ENCODE measurements at regions not wholly inside any gene's neighbourhood (a gene's known extent, or its start where the extent isn't known, plus 50 kb on each side); places are given as distances from the start of the nearest gene placed in this dataset.
"Not testable (repeated sequence)": the region's sequence is repeated elsewhere in the genome, so short reads cannot be mapped to it uniquely, and the experiment has no call there.

- no peak for DNase-seq
Measured at GRCh38 chr4:128758314-128758922, 51.1 kb upstream of the JADE1 start.

- no peak for DNase-seq
Measured at GRCh38 chr4:128757712-128758111, 51.8 kb upstream of the JADE1 start.

GRCh38 chr4:128751354-128751753 is 58.1 kb upstream of the JADE1 start:
- DNase-seq: no peak

- not testable (repeated sequence) for DNase-seq
Measured at GRCh38 chr4:128741748-128742147, 67.8 kb upstream of the JADE1 start.

GRCh38 chr4:128737098-128737513 is 72.4 kb upstream of the JADE1 start:
- no peak for DNase-seq

- no peak for DNase-seq
Measured at GRCh38 chr4:128735714-128736113, 73.8 kb upstream of the JADE1 start.

GRCh38 chr4:128728190-128728589 is 81.3 kb upstream of the JADE1 start:
- no peak for DNase-seq

GRCh38 chr4:128727658-128728057 is 81.8 kb upstream of the JADE1 start:
- no peak for DNase-seq

- no peak for DNase-seq
Measured at GRCh38 chr4:128725405-128726055, 84.0 kb upstream of the JADE1 start.

GRCh38 chr4:128722911-128723310 is 86.6 kb upstream of the JADE1 start:
- no peak for DNase-seq

- no peak for DNase-seq
Measured at GRCh38 chr4:128721896-128722295, 87.6 kb upstream of the JADE1 start.

GRCh38 chr4:128720270-128720669 is 89.2 kb upstream of the JADE1 start:
- no peak for DNase-seq

- DNase-seq: peak; percentile 82
Measured at GRCh38 chr4:128718768-128719167, 90.7 kb upstream of the JADE1 start.

GRCh38 chr4:128716338-128716737 is 93.2 kb upstream of the JADE1 start:
- no peak for DNase-seq

GRCh38 chr4:128715616-128716015 is 93.9 kb upstream of the JADE1 start:
- DNase-seq: peak; percentile 11

- no peak for DNase-seq
Measured at GRCh38 chr4:128711361-128711760, 98.1 kb upstream of the JADE1 start.

GRCh38 chr4:128709268-128709667 is 100.2 kb upstream of the JADE1 start:
- no peak for DNase-seq

- DNase-seq: peak; percentile 6
Measured at GRCh38 chr4:128707864-128708263, 101.6 kb upstream of the JADE1 start.

GRCh38 chr4:128703948-128704347 is 105.6 kb upstream of the JADE1 start:
- no peak for DNase-seq

GRCh38 chr4:128700659-128701350 is 108.7 kb upstream of the JADE1 start:
- DNase-seq: peak; percentile 4

GRCh38 chr4:128698386-128698785 is 111.1 kb upstream of the JADE1 start:
- no peak for DNase-seq

- no peak for DNase-seq
Measured at GRCh38 chr4:128697323-128697722, 112.2 kb upstream of the JADE1 start.

GRCh38 chr4:128690011-128690410 is 119.5 kb upstream of the JADE1 start:
- DNase-seq: no peak

- DNase-seq: peak; percentile 8
Measured at GRCh38 chr4:128688846-128689437, 120.6 kb upstream of the JADE1 start.

Data from fibroblast of skin of back (primary cell).